ENCODE measurements at regions not wholly inside any gene's neighbourhood (a gene's known extent, or its start where the extent isn't known, plus 50 kb on each side); places are given as distances from the start of the nearest gene placed in this dataset.

GRCh38 chr15:100818927-100819326 is 60.7 kb upstream of the ALDH1A3 start:
- DNase-seq (ENCODE audit: low spot score), result no peak

GRCh38 chr15:100820528-100820927 is 59.1 kb upstream of the ALDH1A3 start:
- no peak for DNase-seq (ENCODE audit: low spot score)

- no peak for DNase-seq (ENCODE audit: low spot score)
These were observed 58.3 kb upstream of the ALDH1A3 start for GRCh38 chr15:100821327-100821726.

- DNase-seq (ENCODE audit: low spot score), result no peak
These were observed 55.4 kb upstream of the ALDH1A3 start for GRCh38 chr15:100824211-100824610.

- DNase-seq (ENCODE audit: low spot score), result no peak
These were observed 50.2 kb upstream of the ALDH1A3 start for GRCh38 chr15:100829457-100829856.

Data from kidney tubule cell (primary cell).